IPS DF 19.7 (cell line): ENCODE measurements at regions not wholly inside any gene's neighbourhood (a gene's known extent, or its start where the extent isn't known, plus 50 kb on each side); places are given as distances from the start of the nearest gene placed in this dataset.

Experiments used
- DNase-seq: peaks from one replicate; pipeline ENCODE4 v3.0.0-alpha.2; 2013; ENCODE audit warnings: low read depth, low spot score

GRCh38 chr2:38450509-38450908 lies 73.4 kb upstream of the ATL2 start:
- DNase-seq: no peak

GRCh38 chr2:38448692-38449410 lies 71.8 kb upstream of the ATL2 start:
- no peak for DNase-seq

- DNase-seq: no peak
Measured at GRCh38 chr2:38446906-38447561, 70.0 kb upstream of the ATL2 start.

- no peak for DNase-seq
Measured at GRCh38 chr2:38446418-38446817, 69.3 kb upstream of the ATL2 start.

GRCh38 chr2:38444247-38444646 lies 67.2 kb upstream of the ATL2 start:
- peak; percentile 81 for DNase-seq

GRCh38 chr2:38442643-38443541 lies 65.8 kb upstream of the ATL2 start:
- DNase-seq: no peak

GRCh38 chr2:38441346-38441745 lies 64.3 kb upstream of the ATL2 start:
- DNase-seq: no peak

- DNase-seq: no peak
Measured at GRCh38 chr2:38440655-38441054, 63.6 kb upstream of the ATL2 start.

- no peak for DNase-seq
Measured at GRCh38 chr2:38439863-38440262, 62.8 kb upstream of the ATL2 start.

GRCh38 chr2:38438883-38439612 lies 62.0 kb upstream of the ATL2 start:
- no peak for DNase-seq

- no peak for DNase-seq
Measured at GRCh38 chr2:38438133-38438882, 61.2 kb upstream of the ATL2 start.

- DNase-seq: no peak
Measured at GRCh38 chr2:38436227-38436664, 59.2 kb upstream of the ATL2 start.

GRCh38 chr2:38435775-38436174 lies 58.7 kb upstream of the ATL2 start:
- no peak for DNase-seq

GRCh38 chr2:38434595-38434994 lies 57.5 kb upstream of the ATL2 start:
- DNase-seq: no peak

GRCh38 chr2:38433607-38433975 lies 56.5 kb upstream of the ATL2 start:
- no peak for DNase-seq

- DNase-seq: no peak
Measured at GRCh38 chr2:38432820-38433606, 55.9 kb upstream of the ATL2 start.

GRCh38 chr2:38430597-38431207 lies 53.6 kb upstream of the ATL2 start:
- no peak for DNase-seq

- no peak for DNase-seq
Measured at GRCh38 chr2:38430196-38430595, 53.1 kb upstream of the ATL2 start.

GRCh38 chr2:38427936-38428335 lies 50.9 kb upstream of the ATL2 start:
- peak; percentile 45 for DNase-seq

GRCh38 chr2:38427054-38427453 lies 50.0 kb upstream of the ATL2 start:
- DNase-seq: no peak
